GM21737 (cell line): ENCODE measurements at regions not wholly inside any gene's neighbourhood (a gene's known extent, or its start where the extent isn't known, plus 50 kb on each side); places are given as distances from the start of the nearest gene placed in this dataset.

Experiments
- ATAC-seq: cut with Tn5 transposase; IDR thresholded peaks from one replicate; pipeline ENCODE4 v1.9.1; 2021; ENCODE audit warnings: mild to moderate bottlenecking, moderate library complexity; ENCODE audit not compliant: unreplicated experiment

GRCh38 chr10:62735464-62736167 is 68.9 kb upstream of the ADO start:
- peak; percentile 52 for ATAC-seq

- ATAC-seq, result no peak
Measured at GRCh38 chr10:62736168-62736546, 68.4 kb upstream of the ADO start.

GRCh38 chr10:62738916-62739315 is 65.6 kb upstream of the ADO start:
- no peak for ATAC-seq

- no peak for ATAC-seq
Measured at GRCh38 chr10:62740885-62741745, 63.4 kb upstream of the ADO start.

- no peak for ATAC-seq
Measured at GRCh38 chr10:62741996-62742395, 62.5 kb upstream of the ADO start.

GRCh38 chr10:62742536-62743061 is 61.9 kb upstream of the ADO start:
- no peak for ATAC-seq

GRCh38 chr10:62744136-62744535 is 60.4 kb upstream of the ADO start:
- no peak for ATAC-seq

- ATAC-seq, result no peak
Measured at GRCh38 chr10:62745581-62745980, 58.9 kb upstream of the ADO start.

- ATAC-seq, result no peak
Measured at GRCh38 chr10:62746951-62747729, 57.4 kb upstream of the ADO start.

GRCh38 chr10:62748386-62748785 is 56.1 kb upstream of the ADO start:
- ATAC-seq, result no peak

GRCh38 chr10:62749093-62749683 is 55.3 kb upstream of the ADO start:
- ATAC-seq, result no peak
